T-helper 1 cell treated with Interleukin-12 subunit alpha and Interleukin-12 subunit beta and Interleukin-4 antibody, amounts not matched to agents 30 ng/mL and 1 ng/mL, for 36 hours (primary cell): ENCODE measurements at regions not wholly inside any gene's neighbourhood (a gene's known extent, or its start where the extent isn't known, plus 50 kb on each side); places are given as distances from the start of the nearest gene placed in this dataset.

Source experiments
- intact Hi-C: fragments of 100-400 bp; cut with micrococcal nuclease; formaldehyde crosslinking; loops from one replicate; pipeline ENCODE4 v1.15.1; 2024

DNA sequence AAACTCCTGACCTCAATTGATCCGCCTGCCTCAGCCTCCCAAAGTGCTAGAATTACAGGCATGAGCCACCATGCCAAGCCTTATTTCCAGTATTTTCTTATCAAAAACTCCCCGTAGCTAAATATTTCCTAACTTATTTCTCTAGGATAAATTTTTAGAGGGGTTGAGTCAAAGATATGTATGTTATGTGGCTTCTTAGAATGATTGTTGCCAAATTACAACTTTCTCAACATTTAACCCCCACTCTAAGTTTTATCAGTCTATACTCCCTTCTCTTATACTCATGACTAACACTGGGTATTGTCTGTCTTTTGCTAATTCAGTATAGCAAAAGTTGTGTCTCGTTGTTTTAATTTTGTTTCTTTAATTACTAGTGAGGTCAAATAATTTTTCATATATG, 187.7 kb upstream of the LNX1 start:
- intact Hi-C loops = no loop called here

DNA sequence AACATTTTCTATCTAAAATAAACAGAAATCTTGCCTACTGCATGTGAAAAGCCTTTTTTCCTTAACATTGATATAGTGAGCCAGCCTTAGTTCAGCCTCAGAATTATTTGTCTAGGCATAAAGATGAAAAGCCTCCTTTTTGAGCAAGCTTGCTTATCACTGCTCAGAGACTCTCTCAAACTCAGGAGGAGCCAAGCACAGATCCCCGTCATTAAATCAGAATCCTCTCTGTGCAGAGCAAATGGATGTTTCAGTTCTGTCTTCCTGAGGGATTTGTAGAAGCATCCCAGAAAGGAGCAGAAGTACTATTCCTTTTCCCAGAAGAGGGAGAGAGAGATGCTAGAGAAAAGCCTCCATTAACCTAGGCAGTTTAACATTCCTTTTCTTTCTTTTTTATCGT, 186.9 kb upstream of the LNX1 start:
- intact Hi-C loops = no loop called here

DNA sequence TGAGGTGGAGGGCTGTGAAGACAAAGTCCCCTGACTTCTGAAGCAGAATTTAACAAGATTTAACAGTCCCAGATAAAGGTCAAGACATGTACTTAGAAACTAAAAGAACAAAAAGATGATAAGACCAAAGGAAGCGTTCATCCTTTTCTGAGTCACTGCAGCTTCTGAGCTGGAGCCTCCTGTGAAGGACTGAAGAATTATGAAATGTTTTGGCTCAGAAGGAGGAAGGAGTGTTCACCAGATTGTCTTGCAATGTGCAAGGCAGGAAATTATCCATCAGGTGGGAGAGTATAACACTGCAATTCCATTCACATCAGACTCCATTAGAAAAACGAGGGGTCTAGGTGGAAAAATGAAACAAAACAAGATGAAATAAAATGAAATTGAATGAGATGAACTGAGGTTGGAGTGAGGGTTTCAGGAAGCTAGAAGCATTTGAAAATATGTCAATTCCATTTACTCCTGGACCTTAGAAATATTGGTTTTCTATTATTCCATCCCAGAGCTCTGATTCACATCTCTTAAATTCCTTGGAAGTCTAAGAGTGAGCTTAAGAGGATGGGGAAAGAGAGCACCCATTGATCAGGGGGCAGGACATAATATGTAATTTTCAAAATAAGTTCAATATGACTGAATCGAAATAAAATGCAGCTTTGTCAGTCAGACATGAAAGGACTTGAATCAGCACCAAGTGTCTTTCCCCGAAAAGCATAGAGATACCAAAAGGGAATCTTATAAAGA, 186.1 kb upstream of the LNX1 start:
- intact Hi-C loops = no loop called here

DNA sequence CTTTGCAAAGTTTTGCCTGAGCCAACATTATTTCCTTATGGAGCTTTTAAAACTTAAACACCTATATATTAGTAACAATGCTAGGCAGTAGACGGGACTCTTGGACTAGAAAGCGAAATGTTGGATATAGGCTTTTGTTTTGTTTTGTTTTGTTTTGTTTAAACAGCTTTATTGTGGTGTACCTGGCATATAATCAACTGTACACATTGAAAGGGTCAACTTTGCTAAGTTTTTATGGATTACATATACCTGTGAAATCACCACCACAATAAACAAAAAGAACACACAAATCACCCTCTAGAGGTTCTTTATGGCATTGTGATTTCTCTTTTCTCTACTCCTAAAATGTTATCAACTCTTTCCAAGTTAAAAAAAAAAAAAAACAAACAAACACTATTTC, 184.9 kb upstream of the LNX1 start:
- intact Hi-C loops = no loop called here

DNA sequence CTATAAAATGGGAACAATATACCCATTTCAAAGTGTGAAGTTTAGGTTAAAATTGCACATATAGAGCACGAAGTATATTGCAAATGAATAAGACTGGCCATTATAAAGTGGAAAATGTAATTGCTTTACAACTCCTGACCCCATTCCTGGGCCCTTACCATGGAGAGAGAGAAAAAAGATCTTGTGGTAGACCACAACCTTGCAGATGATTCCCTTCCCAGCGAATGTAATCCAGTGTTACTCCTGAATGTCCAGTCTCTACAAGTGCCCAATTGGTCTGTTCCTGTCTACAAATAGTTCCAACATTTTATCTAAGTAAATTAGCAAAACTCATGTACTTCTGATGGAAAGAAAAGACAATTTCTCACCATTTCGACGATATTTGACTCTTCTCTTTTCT, 184.1 kb upstream of the LNX1 start:
- intact Hi-C loops = no loop called here

DNA sequence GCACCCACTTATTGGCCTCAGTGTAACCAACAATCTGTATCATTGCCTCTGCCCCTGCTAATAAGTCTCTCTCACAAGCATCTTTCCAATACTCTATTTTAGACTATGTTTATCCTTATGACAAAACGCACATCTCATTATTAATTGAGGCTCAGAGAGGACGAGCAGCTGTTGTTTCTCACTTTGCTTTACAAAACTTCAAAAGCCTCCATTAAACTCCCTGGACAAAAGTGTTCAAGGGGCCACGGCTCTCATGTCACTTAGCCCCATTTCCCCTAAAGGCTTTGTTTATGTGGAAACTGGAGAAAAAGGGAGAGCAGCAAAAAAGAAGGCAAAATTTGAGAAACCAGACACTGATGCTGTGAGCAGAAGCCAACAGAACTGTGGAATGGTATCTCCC, 180.0 kb upstream of the LNX1 start:
- intact Hi-C loops = no loop called here

DNA sequence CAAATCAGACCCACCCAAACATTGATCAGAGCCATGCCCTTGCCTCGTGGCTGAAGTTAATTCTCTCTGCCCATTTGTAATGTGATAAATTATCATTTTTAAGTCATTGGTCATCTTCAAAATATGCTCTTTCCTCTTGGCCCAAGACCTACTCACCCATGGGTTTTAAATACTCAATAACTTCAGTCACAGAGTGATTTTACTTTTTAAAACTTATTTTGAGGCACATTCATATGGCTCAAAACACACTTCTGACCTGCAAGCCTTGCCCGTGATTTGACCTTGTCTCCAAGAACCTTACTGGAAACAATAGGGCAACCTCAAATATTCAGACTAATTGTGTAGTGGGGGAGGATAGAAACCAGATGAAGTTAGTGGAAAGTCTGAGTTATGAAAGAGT, 176.2 kb upstream of the LNX1 start:
- intact Hi-C loops = no loop called here

DNA sequence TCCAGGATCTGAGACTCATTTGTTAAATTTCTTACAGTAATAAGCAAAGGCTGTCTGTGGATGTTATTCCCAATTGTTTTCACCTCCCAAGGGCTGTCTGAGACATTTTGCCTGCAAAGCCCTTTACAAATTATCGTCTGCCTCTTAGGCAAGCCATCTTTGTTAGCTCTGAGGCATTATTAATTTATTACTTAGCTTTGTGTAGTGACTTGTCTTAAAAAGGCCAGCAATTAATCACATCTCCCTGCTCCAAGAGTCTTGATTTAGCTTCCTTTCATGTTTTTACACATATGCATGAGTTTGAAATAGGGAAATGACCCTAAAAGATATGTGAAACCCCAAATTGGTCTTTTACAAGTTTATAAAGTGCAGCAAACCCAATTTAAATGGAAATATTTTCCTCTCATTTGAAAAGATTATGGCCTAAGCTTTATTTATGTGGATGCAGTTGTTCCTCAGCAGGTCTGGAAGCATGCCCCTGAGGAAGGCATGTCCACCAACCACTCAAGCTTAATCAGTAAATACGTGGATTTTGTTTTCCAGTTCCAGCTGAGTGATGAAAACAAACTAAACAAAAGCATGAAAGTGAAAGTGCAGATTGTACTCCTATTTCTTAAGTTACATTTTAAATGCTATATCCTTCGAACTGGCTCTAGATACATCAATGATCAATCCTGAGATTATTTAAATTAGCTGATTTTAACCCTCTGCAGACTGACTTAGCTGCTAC, 173.6 kb upstream of the LNX1 start:
- intact Hi-C loops = no loop called here

DNA sequence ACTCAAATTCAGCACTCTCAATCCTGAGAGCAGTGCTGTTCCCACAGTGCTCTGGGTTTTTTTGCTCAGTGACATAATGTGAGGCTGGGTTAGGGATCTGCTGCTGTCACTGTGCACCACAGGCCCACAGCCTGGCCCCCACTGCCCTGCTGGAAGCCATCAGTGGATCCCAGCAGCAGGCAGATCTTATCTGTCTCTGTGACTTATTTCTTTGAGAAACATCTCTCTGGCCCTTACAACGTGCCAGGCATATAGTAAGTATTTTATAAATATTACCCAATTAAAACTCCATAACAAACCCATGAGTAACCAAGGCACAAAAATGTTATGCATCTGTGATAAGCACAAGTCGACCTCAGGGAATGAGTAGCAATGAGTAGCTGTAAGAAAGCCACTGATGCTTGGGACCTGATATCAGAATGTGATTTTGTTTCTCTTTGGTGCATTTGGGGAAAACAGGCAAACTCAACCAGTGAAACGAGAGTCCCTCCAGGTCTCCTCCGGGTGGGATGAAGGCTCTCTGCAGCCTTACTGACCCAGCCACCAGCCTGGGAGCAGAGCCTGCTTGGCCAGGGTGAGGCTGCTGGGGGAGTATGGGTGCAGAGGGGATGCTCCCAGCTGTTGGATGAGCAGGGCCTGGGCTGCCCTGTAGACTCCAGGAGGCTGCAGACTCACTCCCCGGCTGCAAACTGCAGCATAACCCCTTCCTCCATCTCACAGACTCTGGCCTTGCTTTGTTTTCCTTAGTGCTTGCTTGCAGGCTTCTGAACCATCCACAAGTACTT, 172.7 kb upstream of the LNX1 start:
- intact Hi-C loops = no loop called here

DNA sequence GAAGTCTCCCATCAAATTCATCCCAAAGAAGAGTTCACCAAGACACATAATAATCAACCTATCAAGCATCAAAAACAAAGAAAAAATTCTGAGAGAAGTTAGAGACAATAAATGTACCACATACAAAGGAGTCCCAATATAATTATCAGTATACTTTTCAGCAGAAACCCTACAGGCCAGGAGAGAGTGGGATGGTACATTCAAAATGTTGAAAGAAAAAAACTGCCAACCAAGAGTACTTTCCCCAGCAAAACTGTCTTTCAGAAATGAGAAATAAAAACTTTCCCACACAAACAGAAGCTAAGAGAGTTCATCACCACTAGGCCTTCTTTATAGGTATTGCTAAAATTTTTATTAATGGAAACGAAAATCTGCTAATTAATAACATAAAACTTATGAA, 164.4 kb upstream of the LNX1 start:
- intact Hi-C loops = no loop called here

DNA sequence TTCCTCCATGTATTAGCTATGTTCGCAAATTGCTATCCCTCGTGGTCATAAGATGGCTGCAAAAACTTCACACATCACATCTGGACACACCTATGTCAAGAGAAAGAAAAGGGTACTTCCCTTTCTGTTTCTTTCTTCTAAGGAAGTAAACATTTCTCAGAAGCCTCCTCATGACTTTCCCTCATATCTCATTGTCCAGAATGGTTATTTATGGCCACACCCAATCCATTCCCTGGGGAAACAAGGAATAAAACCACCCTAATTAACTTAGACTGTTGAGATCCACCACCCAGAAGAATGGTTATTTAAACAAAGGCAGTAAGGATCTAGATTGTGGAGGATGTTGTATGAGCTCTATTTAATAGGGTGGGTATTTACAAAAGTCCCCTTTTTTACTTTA, 160.8 kb upstream of the LNX1 start:
- intact Hi-C loops = no loop called here

DNA sequence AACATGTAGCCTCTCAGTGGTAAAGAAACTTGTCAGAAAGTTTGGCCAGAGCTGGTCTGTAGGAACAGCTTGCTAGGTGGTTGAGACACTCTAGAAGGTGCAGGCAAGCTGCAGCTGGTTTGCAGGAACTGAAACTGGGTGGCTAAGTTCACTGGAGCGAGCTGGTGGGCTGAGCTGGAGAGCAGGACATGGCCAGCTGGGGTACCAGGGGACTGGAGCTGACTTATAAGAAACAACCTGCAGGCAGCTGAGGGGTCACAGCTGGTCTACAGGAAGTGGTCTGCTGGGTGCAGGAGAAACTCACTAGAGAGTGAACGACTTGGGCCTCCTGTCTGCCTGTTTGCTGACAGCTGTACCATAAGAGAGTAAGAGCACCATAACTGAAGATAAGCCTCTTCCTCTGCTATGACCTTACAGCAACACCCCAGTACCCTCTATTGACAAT, 157.1 kb upstream of the LNX1 start:
- intact Hi-C loops = no loop called here

DNA sequence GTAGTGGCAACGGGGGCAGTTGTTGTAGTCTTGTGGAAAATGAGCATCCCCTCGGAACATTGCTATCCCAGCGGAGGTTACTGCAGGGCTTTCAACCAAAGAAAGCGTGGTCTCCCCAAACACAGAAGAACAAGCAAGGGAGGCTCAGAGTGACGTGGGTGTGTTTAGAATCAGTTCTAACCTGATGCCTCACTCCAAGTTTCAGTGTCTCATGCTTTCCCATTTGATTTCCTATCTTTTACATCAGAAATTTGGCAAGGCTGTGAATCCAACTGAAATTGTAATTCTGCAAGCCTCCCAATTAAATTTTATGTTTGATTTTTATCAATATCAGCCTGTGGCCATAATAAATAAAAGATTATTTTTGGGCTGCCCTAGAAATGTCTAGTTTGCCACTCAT, 156.1 kb upstream of the LNX1 start:
- intact Hi-C loops = no loop called here

DNA sequence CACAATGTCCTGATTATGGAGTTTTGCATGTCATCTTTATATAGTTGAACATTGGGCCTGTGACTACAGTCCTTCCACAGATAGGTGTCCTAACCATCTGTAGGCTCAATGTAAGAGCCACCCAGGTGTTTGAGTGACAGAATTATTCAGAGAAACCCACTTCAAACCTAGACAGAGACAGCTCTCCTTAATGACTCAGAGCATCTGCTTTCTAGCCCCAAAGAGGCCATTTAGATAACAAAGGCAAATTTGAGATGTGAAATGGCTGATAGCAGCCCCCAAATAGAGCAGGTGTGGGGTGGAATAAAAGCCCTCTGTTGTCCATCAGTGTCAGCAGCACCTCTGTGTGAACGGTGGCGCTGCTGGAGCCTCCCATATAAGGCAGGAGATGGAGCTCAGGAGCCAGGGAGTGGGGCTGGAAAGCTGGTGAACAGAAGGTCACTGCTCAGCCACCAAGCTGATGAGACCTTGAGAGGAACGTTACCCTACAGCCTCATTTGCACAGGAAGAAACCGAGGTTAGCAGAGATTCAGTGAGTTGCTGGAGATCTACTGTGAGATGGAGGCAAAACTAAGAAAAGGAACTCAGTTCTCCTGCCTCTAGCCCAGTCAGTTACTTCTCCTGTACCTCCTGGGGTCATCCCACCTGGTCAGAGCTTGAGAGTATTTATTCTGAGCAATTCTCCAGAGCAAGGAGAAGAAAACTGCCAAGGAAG, 153.3 kb upstream of the LNX1 start:
- intact Hi-C loops = no loop called here

DNA sequence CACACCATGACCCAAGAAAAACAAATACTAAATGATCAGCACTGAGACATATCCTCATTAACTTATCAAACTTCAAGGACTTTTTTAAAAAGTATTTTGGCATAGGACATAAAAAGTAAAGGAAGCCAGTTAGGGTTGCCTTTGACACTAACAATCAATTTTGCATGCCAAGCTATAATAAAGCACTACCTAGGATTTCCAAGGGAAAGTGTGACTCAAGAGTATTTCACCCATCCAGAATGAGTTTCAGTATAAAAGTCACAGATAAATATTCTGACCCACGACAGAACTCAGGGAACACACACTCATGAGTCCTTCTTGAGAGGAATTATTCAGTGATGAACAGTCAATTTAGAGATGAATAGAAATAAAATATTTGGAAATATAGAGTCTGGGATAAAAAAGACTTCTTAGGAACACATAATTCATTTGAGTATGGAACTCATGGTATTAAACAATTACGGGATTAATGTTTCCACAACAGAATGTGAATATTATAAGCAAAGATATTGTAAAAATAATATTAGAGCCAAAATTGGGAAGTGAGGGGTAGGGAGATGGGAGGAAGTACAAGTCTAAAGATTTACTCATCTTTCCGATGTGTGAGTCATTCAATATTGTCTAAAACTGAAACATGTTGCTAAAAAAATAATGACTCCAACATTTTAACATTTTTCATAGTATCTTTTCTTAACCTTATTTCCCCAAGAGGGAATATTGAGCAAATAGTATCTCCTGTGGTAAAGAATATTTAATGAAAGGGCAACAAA, 143.5 kb upstream of the LNX1 start:
- intact Hi-C loops = no loop called here

DNA sequence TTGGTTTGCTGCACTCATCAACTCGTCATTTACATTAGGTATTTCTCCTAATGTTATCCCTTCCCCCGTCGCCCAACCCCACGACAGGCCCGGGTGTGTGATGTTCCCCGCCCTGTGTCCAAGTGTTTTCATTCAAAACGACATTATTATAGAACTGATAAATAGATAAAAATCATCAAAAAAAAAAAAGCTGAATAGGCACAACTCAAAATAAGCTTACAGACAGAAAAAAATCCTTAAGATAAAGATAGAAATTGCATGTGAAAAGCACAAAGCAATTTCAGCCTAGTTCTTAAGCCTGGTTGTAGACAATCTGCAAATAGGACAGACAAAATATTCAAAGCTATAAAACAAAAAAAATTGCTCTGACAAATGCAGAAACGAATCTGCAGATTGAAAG, 142.9 kb upstream of the LNX1 start:
- intact Hi-C loops = no loop called here

DNA sequence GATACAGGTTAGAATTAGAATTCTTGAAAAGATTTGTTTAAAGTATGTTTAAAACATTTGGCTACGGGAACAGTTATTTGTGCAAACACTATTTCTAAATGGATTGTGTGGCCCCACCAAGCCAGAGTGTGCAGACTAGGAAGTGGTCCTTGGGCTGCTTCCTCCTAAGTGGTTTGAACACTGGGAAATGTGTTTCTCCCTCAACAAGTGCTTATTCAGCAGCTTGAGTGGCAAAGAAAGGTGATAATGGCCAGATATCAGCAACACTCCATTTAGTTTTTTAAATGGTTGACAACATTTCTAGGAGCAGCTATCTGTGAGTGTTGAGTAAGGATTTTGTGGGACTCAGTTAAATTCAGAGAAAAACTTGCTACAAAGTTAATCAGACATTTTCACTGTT, 141.4 kb upstream of the LNX1 start:
- intact Hi-C loops = no loop called here

DNA sequence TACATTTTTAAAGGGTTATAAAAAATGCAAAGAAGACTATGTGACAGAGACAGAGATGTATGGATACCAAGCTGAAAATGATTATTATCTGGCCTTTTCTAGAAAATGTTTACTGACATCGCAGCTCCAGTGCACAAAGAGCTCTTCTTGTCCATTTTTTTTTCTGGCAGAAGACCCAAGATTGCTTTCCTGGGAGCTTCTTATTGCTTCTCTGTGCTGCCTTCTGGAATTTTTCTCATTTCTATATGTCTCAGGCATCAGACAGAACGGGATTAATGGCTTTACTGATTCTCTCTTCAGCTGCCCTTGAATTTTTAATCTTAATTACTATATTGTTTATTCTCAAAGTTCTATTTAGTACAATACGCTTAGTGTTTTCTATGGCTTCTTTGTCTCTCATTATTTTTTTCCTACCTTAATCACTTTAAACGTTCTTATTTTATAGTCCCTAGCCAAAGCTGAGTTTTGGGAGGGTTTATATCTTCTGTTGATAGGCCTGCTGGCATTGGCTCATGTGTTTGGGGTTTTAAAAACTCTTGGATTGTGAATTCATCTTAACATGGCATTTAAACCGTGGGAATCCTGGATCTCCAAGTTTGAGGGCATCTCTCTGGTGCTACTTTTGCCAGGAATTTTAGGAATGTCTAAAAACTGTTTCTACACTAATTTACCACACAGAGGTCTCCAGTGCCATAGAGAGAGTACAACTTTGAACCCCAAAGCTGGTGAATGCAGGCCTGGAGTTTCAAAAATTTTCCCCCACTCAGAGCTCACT, 138.9 kb upstream of the LNX1 start:
- intact Hi-C loops = no loop called here

DNA sequence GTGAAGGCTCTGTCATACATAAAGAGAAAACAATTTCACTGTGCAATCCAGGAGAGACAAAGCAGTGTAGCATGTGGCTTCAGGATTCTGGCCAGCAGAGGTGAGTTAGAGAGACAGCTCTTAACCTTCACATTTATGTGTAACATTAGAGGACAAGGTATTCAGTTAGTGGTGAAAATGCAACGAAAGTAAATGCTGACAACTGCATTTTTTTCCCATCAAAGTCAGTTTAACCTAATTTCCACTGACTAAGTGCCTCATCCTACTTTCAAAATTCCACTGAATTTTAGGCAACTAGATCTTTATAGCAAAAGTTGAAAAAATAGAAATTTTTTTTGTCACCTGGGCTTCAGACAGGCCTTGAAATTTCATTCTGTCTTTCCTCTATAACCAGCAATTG, 130.8 kb upstream of the LNX1 start:
- intact Hi-C loops = no loop called here

DNA sequence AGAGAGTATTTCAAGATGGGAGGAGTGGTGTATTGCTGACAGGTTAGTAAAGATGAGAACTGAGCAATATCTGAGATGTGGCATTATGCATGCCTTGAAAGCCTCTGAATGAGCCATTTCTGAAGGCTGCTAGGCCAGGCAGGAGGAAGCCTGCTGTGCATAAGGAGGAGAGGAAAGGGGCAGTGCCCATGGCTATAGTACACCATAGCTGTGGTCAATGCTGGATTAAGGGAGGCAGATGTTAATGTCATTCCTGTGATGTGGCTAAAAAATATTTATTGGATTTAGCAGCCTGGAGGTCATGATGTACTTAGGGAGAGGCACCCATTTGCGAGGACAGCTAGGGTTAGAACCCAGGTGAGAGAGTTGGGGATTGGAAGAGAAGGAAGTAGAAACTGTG, 130.0 kb upstream of the LNX1 start:
- intact Hi-C loops = no loop called here
